ENCODE measurements at regions not wholly inside any gene's neighbourhood (a gene's known extent, or its start where the extent isn't known, plus 50 kb on each side); places are given as distances from the start of the nearest gene placed in this dataset.

GRCh38 chr5:73267766-73268435, 94.9 kb downstream of the TMEM174 start:
- ChIA-PET RAD21 (ENCODE audit: unreplicated experiment) (no interaction called here), SMC1A (ENCODE audit: uncharacterized antibody, unreplicated experiment) (no interaction called here)

More at GRCh38 chr5:73267766-73268435, 94.9 kb downstream of the TMEM174 start:
- no peak for DNase-seq (ENCODE audit: low read depth, low spot score)
- ATAC-seq, result no peak
- no peak overlapping the region for H3K9ac ChIP-seq (ENCODE audit: control insufficient read depth, insufficient read depth, low read length)
- H3K9me3 ChIP-seq (replicated peaks; ENCODE audit: control insufficient read depth, insufficient read depth, low read length), result no peaks in the 10 kb centered on the region
- POLR2A ChIA-PET, result no interaction called here
- intact Hi-C loops (cut with micrococcal nuclease; ENCODE audit: unreplicated experiment), result no loop called here
- H3K27me3 ChIP-seq (replicated peaks in 1 of 2; ENCODE audit: control insufficient read depth in 2 of 2, insufficient read depth in 2 of 2, low read length in 1 of 2), result no peaks in the 10 kb centered on the region; a peak in 1 of 4 replicates
- no peak for FAIRE-seq
- no peak overlapping the region for H2AFZ ChIP-seq (ENCODE audit: control insufficient read depth, low read depth, low read length)
- 44% methylated on average over 8 of the region's 8 CpGs for WGBS (ENCODE audit: insufficient coverage, insufficient replicate concordance, low lambda C conversion rate, missing lambda C conversion rate)
- no peak for TF ChIP-seq MXI1 (IDR thresholded peaks at IDR 0.05; ENCODE audit: low read depth, low read length)
- TF ChIP-seq, protein P1, sequence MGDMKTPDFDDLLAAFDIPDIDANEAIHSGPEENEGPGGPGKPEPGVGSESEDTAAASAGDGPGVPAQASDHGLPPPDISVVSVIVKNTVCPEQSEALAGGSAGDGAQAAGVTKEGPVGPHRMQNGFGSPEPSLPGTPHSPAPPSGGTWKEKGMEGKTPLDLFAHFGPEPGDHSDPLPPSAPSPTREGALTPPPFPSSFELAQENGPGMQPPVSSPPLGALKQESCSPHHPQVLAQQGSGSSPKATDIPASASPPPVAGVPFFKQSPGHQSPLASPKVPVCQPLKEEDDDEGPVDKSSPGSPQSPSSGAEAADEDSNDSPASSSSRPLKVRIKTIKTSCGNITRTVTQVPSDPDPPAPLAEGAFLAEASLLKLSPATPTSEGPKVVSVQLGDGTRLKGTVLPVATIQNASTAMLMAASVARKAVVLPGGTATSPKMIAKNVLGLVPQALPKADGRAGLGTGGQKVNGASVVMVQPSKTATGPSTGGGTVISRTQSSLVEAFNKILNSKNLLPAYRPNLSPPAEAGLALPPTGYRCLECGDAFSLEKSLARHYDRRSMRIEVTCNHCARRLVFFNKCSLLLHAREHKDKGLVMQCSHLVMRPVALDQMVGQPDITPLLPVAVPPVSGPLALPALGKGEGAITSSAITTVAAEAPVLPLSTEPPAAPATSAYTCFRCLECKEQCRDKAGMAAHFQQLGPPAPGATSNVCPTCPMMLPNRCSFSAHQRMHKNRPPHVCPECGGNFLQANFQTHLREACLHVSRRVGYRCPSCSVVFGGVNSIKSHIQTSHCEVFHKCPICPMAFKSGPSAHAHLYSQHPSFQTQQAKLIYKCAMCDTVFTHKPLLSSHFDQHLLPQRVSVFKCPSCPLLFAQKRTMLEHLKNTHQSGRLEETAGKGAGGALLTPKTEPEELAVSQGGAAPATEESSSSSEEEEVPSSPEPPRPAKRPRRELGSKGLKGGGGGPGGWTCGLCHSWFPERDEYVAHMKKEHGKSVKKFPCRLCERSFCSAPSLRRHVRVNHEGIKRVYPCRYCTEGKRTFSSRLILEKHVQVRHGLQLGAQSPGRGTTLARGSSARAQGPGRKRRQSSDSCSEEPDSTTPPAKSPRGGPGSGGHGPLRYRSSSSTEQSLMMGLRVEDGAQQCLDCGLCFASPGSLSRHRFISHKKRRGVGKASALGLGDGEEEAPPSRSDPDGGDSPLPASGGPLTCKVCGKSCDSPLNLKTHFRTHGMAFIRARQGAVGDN (IDR thresholded peaks at IDR 0.05), result no peak
- TF ChIP-seq GABPA (IDR thresholded peaks at IDR 0.05; ENCODE audit: low read depth), result no peak
- H3K4me3 ChIP-seq, result no peak overlapping the region
- H3K27ac ChIP-seq (ENCODE audit: control insufficient read depth, insufficient read depth), result no peak overlapping the region
- H3K4me2 ChIP-seq (ENCODE audit: control insufficient read depth, insufficient read depth), result no peak overlapping the region
- H3K79me2 ChIP-seq (ENCODE audit: control insufficient read depth, insufficient read depth, low read length), result no peaks in the 10 kb centered on the region
- H4K20me1 ChIP-seq (ENCODE audit: control insufficient read depth, insufficient read depth), result no peaks in the 10 kb centered on the region
- H3K36me3 ChIP-seq (ENCODE audit: control insufficient read depth in 2 of 2, insufficient read depth in 2 of 2, low read length in 1 of 2), result no peaks in the 10 kb centered on the region
- BruUV-seq (replicated peaks), result no TSS peak
- H3K4me1 ChIP-seq (ENCODE audit: control insufficient read depth, insufficient read depth, low read length), result no peaks in the 10 kb centered on the region
- CTCF ChIA-PET, result no interaction called here
- in situ Hi-C loops (cut with MboI), result no loop called here
